ENCODE measurements at regions not wholly inside any gene's neighbourhood (a gene's known extent, or its start where the extent isn't known, plus 50 kb on each side); places are given as distances from the start of the nearest gene placed in this dataset.
"Not testable (repeated sequence)": the region's sequence is repeated elsewhere in the genome, so short reads cannot be mapped to it uniquely, and the experiment has no call there.

DNA sequence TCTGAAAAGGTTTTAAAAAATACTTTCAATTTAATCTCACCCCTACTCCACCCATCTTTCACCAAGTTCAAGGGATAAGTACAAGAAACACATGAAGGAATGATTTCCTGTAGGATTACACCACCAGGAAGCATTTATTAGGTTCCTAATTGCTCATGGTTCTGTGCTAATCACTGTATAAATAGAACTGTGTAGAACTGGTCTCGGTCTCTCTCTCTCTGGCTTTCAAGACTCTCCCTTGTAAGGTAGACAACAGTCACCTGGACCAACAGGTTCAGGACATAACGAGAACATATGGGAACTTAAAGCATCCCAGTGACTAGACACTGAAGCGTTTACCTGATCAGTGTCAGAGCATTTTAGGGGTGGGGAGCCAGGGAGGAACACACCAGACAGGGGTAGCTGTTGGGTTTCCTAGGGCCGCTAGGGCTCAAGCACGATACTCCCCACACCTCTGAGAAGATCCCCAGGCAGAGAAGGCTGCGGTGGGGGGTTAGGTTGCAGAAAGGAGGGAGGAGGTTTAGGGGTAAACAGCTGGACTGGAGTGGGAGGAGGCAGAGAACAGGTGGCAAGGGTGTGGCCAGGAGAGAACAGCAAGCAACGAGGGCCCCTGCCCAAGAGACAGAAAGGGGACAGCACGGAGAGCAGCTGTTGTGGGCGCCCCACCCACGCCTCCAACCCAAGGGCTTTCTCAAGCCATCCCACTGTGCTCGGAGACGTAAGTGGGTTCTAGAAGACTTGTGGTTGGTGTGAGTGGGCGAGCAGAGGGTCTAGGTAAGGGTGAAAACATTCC lies 52.5 kb upstream of the USP6NL start:
- DNase-seq, result no peak

DNA sequence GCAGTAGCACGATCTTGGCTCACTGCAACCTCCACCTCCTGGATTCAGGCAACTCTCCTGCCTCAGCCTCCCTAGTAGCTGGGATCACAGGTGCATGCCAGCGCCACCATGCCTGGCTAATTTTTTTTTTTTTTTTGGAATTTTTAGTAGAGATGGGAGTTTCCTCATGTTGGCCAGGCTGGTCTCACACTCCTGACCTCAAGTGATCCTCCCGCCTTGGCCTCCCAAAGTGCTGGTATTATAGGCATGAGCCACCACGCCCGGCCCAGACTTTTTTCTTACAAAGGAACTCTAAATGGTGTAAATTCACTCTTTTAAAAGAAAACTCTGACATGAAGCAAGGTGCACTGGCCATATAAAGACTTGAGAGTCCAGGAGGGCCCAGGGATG lies 51.7 kb upstream of the USP6NL start:
- DNase-seq, result not testable (repeated sequence)

DNA sequence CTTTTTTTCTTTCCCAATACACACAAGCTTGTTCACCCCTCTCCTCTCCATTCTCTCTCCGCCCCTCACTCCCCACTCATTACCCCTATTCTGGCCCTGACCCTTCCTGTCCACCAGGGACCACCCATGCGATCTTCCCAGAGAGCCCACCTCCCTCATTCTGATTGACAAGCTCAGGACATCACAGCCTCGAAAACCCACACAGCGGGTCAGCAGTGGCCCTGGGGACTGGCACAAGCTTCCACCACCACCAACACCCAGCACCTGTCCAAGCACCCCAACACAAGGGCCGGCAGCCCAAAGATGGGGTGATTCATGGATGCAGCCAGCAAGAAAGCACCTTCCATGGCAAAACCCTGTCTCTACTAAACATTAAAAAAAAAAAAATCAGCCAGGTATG lies 50.0 kb upstream of the USP6NL start:
- DNase-seq, result no peak

Data from NCI-H446 (cell line).